ENCODE measurements at regions not wholly inside any gene's neighbourhood (a gene's known extent, or its start where the extent isn't known, plus 50 kb on each side); places are given as distances from the start of the nearest gene placed in this dataset.

DNA sequence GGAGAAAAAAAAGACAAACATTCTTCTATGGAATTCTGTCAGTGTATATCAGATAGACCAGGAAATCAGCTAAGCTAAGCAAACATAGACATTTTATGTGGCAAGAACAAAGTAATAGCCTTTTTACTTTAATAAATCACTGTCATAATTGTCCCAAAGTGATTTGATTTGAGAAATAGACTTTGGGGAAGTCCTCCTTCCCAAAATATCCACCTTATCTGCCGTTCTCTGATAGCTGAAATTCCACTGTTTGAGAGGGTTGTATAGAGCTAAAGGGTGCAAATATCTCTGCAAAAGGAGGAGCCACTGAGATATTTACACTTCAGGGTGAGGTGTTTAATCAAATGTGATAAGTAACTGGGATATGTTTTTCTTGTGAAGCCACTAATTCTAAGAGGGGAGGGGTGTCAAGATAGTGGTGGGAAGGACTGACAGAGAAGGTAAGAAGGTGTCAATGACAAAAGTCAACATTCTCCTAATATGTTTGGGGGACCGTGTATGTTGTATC lies 544.4 kb upstream of the JAG1 start:
- TF ChIP-seq, protein P1, sequence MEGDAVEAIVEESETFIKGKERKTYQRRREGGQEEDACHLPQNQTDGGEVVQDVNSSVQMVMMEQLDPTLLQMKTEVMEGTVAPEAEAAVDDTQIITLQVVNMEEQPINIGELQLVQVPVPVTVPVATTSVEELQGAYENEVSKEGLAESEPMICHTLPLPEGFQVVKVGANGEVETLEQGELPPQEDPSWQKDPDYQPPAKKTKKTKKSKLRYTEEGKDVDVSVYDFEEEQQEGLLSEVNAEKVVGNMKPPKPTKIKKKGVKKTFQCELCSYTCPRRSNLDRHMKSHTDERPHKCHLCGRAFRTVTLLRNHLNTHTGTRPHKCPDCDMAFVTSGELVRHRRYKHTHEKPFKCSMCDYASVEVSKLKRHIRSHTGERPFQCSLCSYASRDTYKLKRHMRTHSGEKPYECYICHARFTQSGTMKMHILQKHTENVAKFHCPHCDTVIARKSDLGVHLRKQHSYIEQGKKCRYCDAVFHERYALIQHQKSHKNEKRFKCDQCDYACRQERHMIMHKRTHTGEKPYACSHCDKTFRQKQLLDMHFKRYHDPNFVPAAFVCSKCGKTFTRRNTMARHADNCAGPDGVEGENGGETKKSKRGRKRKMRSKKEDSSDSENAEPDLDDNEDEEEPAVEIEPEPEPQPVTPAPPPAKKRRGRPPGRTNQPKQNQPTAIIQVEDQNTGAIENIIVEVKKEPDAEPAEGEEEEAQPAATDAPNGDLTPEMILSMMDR (IDR thresholded peaks at IDR 0.05; ENCODE audit: control insufficient read depth, extremely low read depth, insufficient read depth) = no peak
- no peak for DNase-seq (ENCODE audit: low read depth)
- no peak overlapping the region for H3K4me3 ChIP-seq (ENCODE audit: low read depth, low read length)

DNA sequence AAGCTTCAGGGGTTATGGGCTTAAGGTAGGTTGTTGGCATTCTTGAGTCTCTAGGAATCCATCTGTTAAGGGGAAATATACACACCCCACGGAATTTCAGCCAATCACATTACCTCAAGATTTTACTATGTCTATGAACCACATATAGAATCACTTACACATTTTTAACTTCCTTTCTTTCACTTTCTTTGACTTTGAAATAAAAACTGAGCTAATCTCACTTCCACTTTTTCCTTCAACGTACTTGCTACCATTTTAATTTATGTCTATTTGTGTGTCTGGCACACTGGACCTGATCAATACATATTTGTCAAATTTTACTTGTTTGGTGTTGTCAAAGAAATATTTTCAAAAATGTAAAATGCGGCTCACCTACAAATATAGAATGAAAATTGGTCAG lies 545.4 kb upstream of the JAG1 start:
- H3K4me3 ChIP-seq (ENCODE audit: low read depth, low read length) = no peak overlapping the region
- no peak for DNase-seq (ENCODE audit: low read depth)
- TF ChIP-seq, protein P1 (IDR thresholded peaks at IDR 0.05; ENCODE audit: control insufficient read depth, extremely low read depth, insufficient read depth) = no peak

DNA sequence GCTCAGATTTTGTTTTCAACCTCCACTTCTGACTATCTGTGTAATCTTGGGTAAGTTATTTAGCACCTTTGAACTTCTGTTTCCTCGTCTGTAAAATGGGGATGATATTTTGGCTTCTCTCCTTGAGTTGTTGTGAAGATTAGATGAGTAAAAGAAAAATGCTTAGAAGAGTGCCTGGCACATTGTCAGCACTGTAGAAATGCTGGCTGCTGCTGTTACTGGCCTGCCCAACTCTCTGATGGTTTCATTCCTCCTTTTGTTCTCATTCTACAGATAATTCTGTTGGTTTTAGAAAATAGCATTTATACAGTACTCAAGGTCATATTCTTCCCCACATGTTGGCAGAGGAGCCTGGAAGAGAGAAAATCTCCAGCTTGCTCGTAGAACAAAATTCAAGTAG lies 547.2 kb upstream of the JAG1 start:
- no peak for DNase-seq (ENCODE audit: low read depth)
- H3K4me3 ChIP-seq (ENCODE audit: low read depth, low read length) = no peak overlapping the region
- TF ChIP-seq, protein P1 (IDR thresholded peaks at IDR 0.05; ENCODE audit: control insufficient read depth, extremely low read depth, insufficient read depth) = no peak

DNA sequence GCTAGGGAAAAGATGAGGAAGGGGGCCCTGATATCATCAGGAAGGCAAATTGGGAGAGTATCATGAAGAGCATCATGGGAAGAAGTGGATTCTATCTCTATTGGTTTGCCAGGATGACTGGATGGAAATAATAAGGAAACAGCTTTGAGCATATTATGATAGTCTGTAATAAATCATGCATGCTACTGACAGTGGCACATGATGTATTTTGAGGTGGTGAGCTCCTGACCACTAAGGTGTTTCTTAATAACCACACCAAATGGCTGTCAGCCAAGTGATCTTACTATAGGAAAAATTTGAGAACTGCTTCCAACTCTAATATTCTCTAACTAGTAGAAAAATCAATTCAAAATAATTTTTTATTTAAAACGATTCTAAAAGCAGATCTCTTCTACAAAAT lies 548.4 kb upstream of the JAG1 start:
- TF ChIP-seq, protein P1 (IDR thresholded peaks at IDR 0.05; ENCODE audit: control insufficient read depth, extremely low read depth, insufficient read depth) = no peak
- no peak for DNase-seq (ENCODE audit: low read depth)
- H3K4me3 ChIP-seq (ENCODE audit: low read depth, low read length) = no peak overlapping the region

DNA sequence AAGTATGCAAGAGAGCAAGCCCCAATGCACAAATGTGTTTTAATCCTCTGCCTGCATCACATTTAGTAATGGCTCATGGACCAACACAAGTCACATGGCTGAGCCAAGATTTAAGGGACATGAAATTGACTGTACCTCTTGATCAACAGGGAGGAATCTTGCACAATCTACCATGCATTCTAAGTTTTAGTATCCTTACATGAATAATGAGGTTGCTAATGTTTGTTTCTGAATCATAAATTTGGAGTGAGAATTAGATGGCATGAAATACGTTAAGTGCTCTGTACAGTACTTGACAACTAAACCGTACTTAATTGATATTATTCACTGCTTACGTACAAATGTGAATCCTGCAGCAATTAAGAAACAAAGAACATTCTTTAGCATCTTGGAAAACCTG lies 553.8 kb upstream of the JAG1 start:
- no peak overlapping the region for H3K4me3 ChIP-seq (ENCODE audit: low read depth, low read length)
- no peak for DNase-seq (ENCODE audit: low read depth)
- TF ChIP-seq, protein P1 (IDR thresholded peaks at IDR 0.05; ENCODE audit: control insufficient read depth, extremely low read depth, insufficient read depth) = no peak

DNA sequence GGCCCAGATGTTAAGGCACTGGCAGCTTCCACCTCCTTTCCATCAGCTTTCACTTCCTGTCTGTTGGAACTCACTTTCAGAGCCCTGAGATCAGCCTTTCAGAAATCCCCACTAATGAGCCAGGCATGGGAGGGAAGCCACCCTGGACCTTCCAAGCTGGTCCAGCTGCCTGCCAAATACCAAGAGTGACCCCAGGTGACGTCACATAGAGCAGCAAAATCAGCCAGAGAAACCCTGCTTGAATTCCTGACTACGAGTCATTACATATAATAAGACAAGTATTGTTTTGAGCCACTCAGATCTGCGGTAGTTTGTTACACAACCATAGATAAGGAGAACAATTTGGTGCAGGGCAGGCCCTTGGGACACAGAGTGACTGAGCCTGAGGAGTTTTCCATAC lies 556.0 kb upstream of the JAG1 start:
- TF ChIP-seq, protein P1 (IDR thresholded peaks at IDR 0.05; ENCODE audit: control insufficient read depth, extremely low read depth, insufficient read depth) = 0 out of 2 replicates have a peak, but pooled peaks have one; percentile 13
- no peak overlapping the region for H3K4me3 ChIP-seq (ENCODE audit: low read depth, low read length)
- DNase-seq (ENCODE audit: low read depth) = no peak

DNA sequence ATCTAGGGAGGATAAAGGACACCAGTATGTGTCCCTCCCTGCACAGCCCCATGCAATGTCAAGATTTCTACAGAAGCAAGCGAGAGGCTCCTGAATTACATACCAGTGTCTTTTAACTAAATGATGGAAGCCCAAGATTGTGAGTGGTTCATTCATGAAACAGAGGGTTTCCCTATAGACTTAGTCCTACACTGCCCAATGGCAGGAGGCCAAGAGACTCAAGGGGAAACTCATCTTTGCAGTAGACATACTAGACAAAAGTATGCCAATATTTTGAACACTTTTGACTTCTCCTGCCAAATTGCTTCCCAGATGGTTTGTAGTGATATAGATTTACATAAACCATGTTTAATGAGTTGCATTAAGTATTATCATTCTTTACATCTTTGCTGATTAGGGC lies 557.2 kb upstream of the JAG1 start:
- no peak overlapping the region for H3K4me3 ChIP-seq (ENCODE audit: low read depth, low read length)
- TF ChIP-seq, protein P1 (IDR thresholded peaks at IDR 0.05; ENCODE audit: control insufficient read depth, extremely low read depth, insufficient read depth) = no peak
- DNase-seq (ENCODE audit: low read depth) = no peak

Measured in LNCaP clone FGC (cell line).